HCT116 (cell line): ENCODE measurements at regions not wholly inside any gene's neighbourhood (a gene's known extent, or its start where the extent isn't known, plus 50 kb on each side); places are given as distances from the start of the nearest gene placed in this dataset.

Experiments used
- ATAC-seq: fragments of 200-7000 bp; cut with Tn5 transposase; 2 replicates; pipeline ENCODE4 v1.9.1; 2020; ENCODE audit warnings: mild to moderate bottlenecking, moderate library complexity
- BruUV-seq: library from RNA; stranded (reverse); fragments of 400-500 nt; replicated peaks from 2 replicates; lab custom pipeline; 2021; lab: Mats Ljungman, UMichigan
- CTCF ChIA-PET: fragments of 300-600 bp; sonication (Branson Sonifier 250); formaldehyde crosslinking; loops from one replicate; lab custom pipeline; 2021; ENCODE audit warnings: antibody characterized with exemption; lab: Charles Lee
- POLR2A ChIA-PET: fragments of 300-600, 350-600 bp; sonication (Branson Sonifier 250); formaldehyde crosslinking; loops from one replicate; lab custom pipeline; 2021; ENCODE audit warnings: antibody characterized with exemption; lab: Charles Lee
- RAD21 ChIA-PET, 2 experiments: fragments of 300-600 bp; sonication (Branson Sonifier 250); formaldehyde crosslinking; loops; one replicate each; lab custom pipeline; 2023; ENCODE audit warnings: low total read pairs in 2 of 2; ENCODE audit not compliant: uncharacterized antibody in 2 of 2, unreplicated experiment in 2 of 2, low non-redundant PET in 1 of 2; lab: Charles Lee
- DNase-seq: peaks from one replicate; pipeline ENCODE4 v3.0.0-alpha.2; 2010; ENCODE audit warnings: low read depth, low spot score
- H2AFZ ChIP-seq: fragments of 200-600 bp; shearing (Covaris generic), sonication (generic); 2 replicates; pipeline ENCODE4 v1.6.1; 2017; ENCODE audit warnings: low read depth, mixed run types, mixed read lengths, antibody characterized with exemption, low read length; ENCODE audit not compliant: poor library complexity, severe bottlenecking
- H3K27ac ChIP-seq: 2 replicates; pipeline ENCODE4 v1.5.1; 2012; ENCODE audit warnings: low read depth, low read length
- H3K27me3 ChIP-seq: fragments of 200-600 bp; sonication (generic); 2 replicates; pipeline ENCODE4 v1.6.1; 2016; ENCODE audit warnings: mixed run types, low read length, mixed read lengths; ENCODE audit not compliant: insufficient read depth
- H3K36me3 ChIP-seq, 2 experiments: fragments of 200-500 bp in 1 of 2; fragments of 200-600 bp in 1 of 2; sonication (Bioruptor generic) in 1 of 2; sonication (generic) in 1 of 2; 2 replicates each; pipeline versions ENCODE4 v1.5.1 to v1.6.1; 2014 to 2016; ENCODE audit warnings: low read length in 2 of 2, inconsistent platforms in 1 of 2, mixed read lengths in 1 of 2, mixed run types in 1 of 2; ENCODE audit not compliant: insufficient read depth in 2 of 2, control insufficient read depth in 1 of 2
- H3K4me1 ChIP-seq, 2 experiments: fragments of 200-600 bp in 1 of 2; sonication (generic) in 1 of 2; 2 replicates each; pipeline versions ENCODE4 v1.5.1 to v1.6.1; 2012 to 2017; ENCODE audit warnings: low read length in 2 of 2, inconsistent platforms in 1 of 2, mild to moderate bottlenecking in 1 of 2, mixed read lengths in 1 of 2, mixed run types in 1 of 2, moderate library complexity in 1 of 2; ENCODE audit not compliant: insufficient read depth in 2 of 2, control insufficient read depth in 1 of 2
- H3K4me2 ChIP-seq: fragments of 200-600 bp; sonication (generic); 2 replicates; pipeline ENCODE4 v1.6.1; 2017; ENCODE audit warnings: mixed run types, low read length, mixed read lengths
- H3K4me3 ChIP-seq, 2 experiments: fragments of 200-600 bp in 1 of 2; sonication (generic) in 1 of 2; replicated peaks in 1 of 2; 2 replicates each; pipeline ENCODE4 v1.5.1; 2011 to 2016; ENCODE audit warnings: low read length in 2 of 2, control low read depth in 1 of 2, low read depth in 1 of 2, mild to moderate bottlenecking in 1 of 2, mixed read lengths in 1 of 2, mixed run types in 1 of 2
- H3K79me2 ChIP-seq: fragments of 200-600 bp; sonication (generic); 2 replicates; pipeline ENCODE4 v1.6.1; 2017; ENCODE audit warnings: mild to moderate bottlenecking, mixed run types, low read length, moderate library complexity, mixed read lengths; ENCODE audit not compliant: insufficient read depth
- H3K9ac ChIP-seq: fragments of 200-600 bp; sonication (generic); 2 replicates; pipeline ENCODE4 v1.6.1; 2016; ENCODE audit warnings: low read length, mixed read lengths
- H3K9me2 ChIP-seq: fragments of 200-600 bp; sonication (generic), shearing (Covaris generic); 2 replicates; pipeline ENCODE4 v1.6.1; 2017; ENCODE audit warnings: mixed run types, mild to moderate bottlenecking, moderate library complexity; ENCODE audit not compliant: insufficient read depth
- H3K9me3 ChIP-seq, 2 experiments: fragments of 200-500 bp in 1 of 2; fragments of 200-600 bp in 1 of 2; sonication (Bioruptor generic) in 1 of 2; sonication (generic) in 1 of 2; 2 replicates each; pipeline ENCODE4 v1.6.1; 2014 to 2017; ENCODE audit warnings: low read length in 2 of 2, mixed read lengths in 2 of 2, inconsistent platforms in 1 of 2, low read depth in 1 of 2, mild to moderate bottlenecking in 1 of 2, mixed run types in 1 of 2, moderate library complexity in 1 of 2; ENCODE audit not compliant: control insufficient read depth in 1 of 2, insufficient read depth in 1 of 2
- H4K20me1 ChIP-seq: fragments of 200-600 bp; sonication (generic), shearing (Covaris generic); 2 replicates; pipeline ENCODE4 v1.6.1; 2017; ENCODE audit warnings: mixed run types, mild to moderate bottlenecking, moderate library complexity; ENCODE audit not compliant: insufficient read depth
- ATF3 ChIP-seq: IDR thresholded peaks from 2 replicates; pipeline ENCODE4 v1.6.1; 2012
- CBX3 ChIP-seq: IDR thresholded peaks from 2 replicates; pipeline ENCODE4 v1.6.1; 2012; ENCODE audit warnings: low read depth
- CTCF ChIP-seq, 3 experiments: fragments of 200-600 bp in 1 of 3; sonication (generic) in 1 of 3; IDR thresholded peaks in 2 of 3; conservative IDR thresholded peaks in 1 of 3; 2 replicates each; pipeline ENCODE4 v1.5.1; 2012 to 2017; ENCODE audit warnings: low read depth in 2 of 3, low read length in 2 of 3, antibody characterized with exemption in 1 of 3, borderline replicate concordance in 1 of 3, control low read depth in 1 of 3, mild to moderate bottlenecking in 1 of 3, mixed read lengths in 1 of 3, mixed run types in 1 of 3, moderate library complexity in 1 of 3; ENCODE audit not compliant: insufficient read depth in 1 of 3
- EGR1 ChIP-seq: IDR thresholded peaks from 2 replicates; pipeline ENCODE4 v1.6.1; 2012; ENCODE audit warnings: low read depth
- ELF1 ChIP-seq: IDR thresholded peaks from 2 replicates; pipeline ENCODE4 v1.6.1; 2012; ENCODE audit warnings: low read depth, borderline replicate concordance
- EZH2phosphoT487 ChIP-seq: fragments of 200-600 bp; IDR thresholded peaks from 2 replicates; pipeline ENCODE4 v1.6.1; 2018; ENCODE audit warnings: antibody characterized with exemption, borderline replicate concordance
- FOSL1 ChIP-seq: IDR thresholded peaks from 2 replicates; pipeline ENCODE4 v1.6.1; 2012; ENCODE audit warnings: low read depth
- MAX ChIP-seq: IDR thresholded peaks from 2 replicates; pipeline ENCODE4 v1.6.1; 2012
- POLR2A ChIP-seq: IDR thresholded peaks from 2 replicates; pipeline ENCODE4 v1.7.0; 2011; ENCODE audit warnings: borderline replicate concordance; ENCODE audit not compliant: insufficient read depth, insufficient read length; ENCODE audit errors: extremely low read depth
- POLR2AphosphoS5 ChIP-seq: IDR thresholded peaks from 2 replicates; pipeline ENCODE4 v1.6.1; 2011; ENCODE audit warnings: mild to moderate bottlenecking, low read depth, low read length, moderate library complexity
- RAD21 ChIP-seq: IDR thresholded peaks from 2 replicates; pipeline ENCODE4 v1.6.1; 2012; ENCODE audit warnings: low read depth, mild to moderate bottlenecking
- SP1 ChIP-seq: IDR thresholded peaks from 2 replicates; pipeline ENCODE4 v1.6.1; 2012; ENCODE audit warnings: low read depth
- SRF ChIP-seq: IDR thresholded peaks from 2 replicates; pipeline ENCODE4 v1.6.1; 2012; ENCODE audit warnings: low read depth
- TCF7L2 ChIP-seq: IDR thresholded peaks from 2 replicates; pipeline ENCODE4 v1.7.0; 2011; ENCODE audit warnings: borderline replicate concordance, inconsistent platforms; ENCODE audit not compliant: insufficient read depth, insufficient read length; ENCODE audit errors: extremely low read depth
- YY1 ChIP-seq: IDR thresholded peaks from 2 replicates; pipeline ENCODE4 v1.6.1; 2011; ENCODE audit warnings: low read length, low read depth, moderate library complexity, mild to moderate bottlenecking; ENCODE audit not compliant: insufficient replicate concordance; ENCODE audit errors: extremely low read depth
- ZNF274 ChIP-seq: fragments of 200-500 bp; sonication (Bioruptor generic); IDR thresholded peaks from 2 replicates; pipeline ENCODE4 v1.6.1; 2014; ENCODE audit warnings: mild to moderate bottlenecking, low read depth, low read length, inconsistent platforms
- intact Hi-C: fragments of 100-400 bp; cut with micrococcal nuclease; formaldehyde crosslinking; loops from 2 replicates; pipeline ENCODE4 v1.10.0; 2022
- TF ChIP-seq, protein P1 (sequence below): IDR thresholded peaks from 2 replicates; pipeline ENCODE4 v1.6.1; 2012; ENCODE audit warnings: low read depth

- H3K9ac ChIP-seq = no peak overlapping the region
- H3K4me1 ChIP-seq = no peaks in the 10 kb centered on the region
- H3K27me3 ChIP-seq = no peaks in the 10 kb centered on the region
- no peak overlapping the region for H2AFZ ChIP-seq
- H3K4me3 ChIP-seq = no peak overlapping the region
- H3K27ac ChIP-seq = no peak overlapping the region
- ATAC-seq (no peak), DNase-seq (no peak)
- no peaks in the 10 kb centered on the region for H3K9me3 ChIP-seq
- no peaks in the 10 kb centered on the region for H3K9me2 ChIP-seq
- ChIA-PET POLR2A (no interaction called here), RAD21 (no interaction called here), CTCF (no interaction called here)
- no TSS peak for BruUV-seq
- no peak overlapping the region for H3K4me2 ChIP-seq
- TF ChIP-seq SRF (no peak), SP1 (no peak), CTCF (IDR thresholded peaks at IDR 0.05 in 2 of 3, conservative IDR thresholded peaks at IDR 0.05 in 1 of 3; ENCODE audit: borderline replicate concordance in 1 of 3, insufficient read depth in 1 of 3, low read depth in 2 of 3, low read length in 2 of 3) (no peak), ATF3 (no peak), FOSL1 (no peak), RAD21 (no peak), EZH2phosphoT487 (no peak), EGR1 (no peak), TCF7L2 (no peak), POLR2AphosphoS5 (no peak), ELF1 (no peak), MAX (no peak), YY1 (no peak), CBX3 (no peak), ZNF274 (no peak), POLR2A (no peak)
- TF ChIP-seq, protein P1, sequence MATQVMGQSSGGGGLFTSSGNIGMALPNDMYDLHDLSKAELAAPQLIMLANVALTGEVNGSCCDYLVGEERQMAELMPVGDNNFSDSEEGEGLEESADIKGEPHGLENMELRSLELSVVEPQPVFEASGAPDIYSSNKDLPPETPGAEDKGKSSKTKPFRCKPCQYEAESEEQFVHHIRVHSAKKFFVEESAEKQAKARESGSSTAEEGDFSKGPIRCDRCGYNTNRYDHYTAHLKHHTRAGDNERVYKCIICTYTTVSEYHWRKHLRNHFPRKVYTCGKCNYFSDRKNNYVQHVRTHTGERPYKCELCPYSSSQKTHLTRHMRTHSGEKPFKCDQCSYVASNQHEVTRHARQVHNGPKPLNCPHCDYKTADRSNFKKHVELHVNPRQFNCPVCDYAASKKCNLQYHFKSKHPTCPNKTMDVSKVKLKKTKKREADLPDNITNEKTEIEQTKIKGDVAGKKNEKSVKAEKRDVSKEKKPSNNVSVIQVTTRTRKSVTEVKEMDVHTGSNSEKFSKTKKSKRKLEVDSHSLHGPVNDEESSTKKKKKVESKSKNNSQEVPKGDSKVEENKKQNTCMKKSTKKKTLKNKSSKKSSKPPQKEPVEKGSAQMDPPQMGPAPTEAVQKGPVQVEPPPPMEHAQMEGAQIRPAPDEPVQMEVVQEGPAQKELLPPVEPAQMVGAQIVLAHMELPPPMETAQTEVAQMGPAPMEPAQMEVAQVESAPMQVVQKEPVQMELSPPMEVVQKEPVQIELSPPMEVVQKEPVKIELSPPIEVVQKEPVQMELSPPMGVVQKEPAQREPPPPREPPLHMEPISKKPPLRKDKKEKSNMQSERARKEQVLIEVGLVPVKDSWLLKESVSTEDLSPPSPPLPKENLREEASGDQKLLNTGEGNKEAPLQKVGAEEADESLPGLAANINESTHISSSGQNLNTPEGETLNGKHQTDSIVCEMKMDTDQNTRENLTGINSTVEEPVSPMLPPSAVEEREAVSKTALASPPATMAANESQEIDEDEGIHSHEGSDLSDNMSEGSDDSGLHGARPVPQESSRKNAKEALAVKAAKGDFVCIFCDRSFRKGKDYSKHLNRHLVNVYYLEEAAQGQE = no peak
- H4K20me1 ChIP-seq = no peaks in the 10 kb centered on the region
- no peaks in the 10 kb centered on the region for H3K36me3 ChIP-seq
- intact Hi-C loops = no loop called here
- no peaks in the 10 kb centered on the region for H3K79me2 ChIP-seq
Observed at GRCh38 chr6:168746013-168746412, 305.0 kb downstream of the SMOC2 start.
